ENCODE measurements at regions not wholly inside any gene's neighbourhood (a gene's known extent, or its start where the extent isn't known, plus 50 kb on each side); places are given as distances from the start of the nearest gene placed in this dataset.

GRCh38 chr11:116642481-116642880, 130.3 kb downstream of the BUD13 start:
- DNase-seq (ENCODE audit: low read depth in 2 of 2) = no peak

GRCh38 chr11:116641561-116642045, 131.2 kb downstream of the BUD13 start:
- peak; percentile 11 to 15 for DNase-seq (ENCODE audit: low read depth in 2 of 2)

GRCh38 chr11:116640641-116641402, 132.0 kb downstream of the BUD13 start:
- no peak for DNase-seq (ENCODE audit: low read depth in 2 of 2)

- DNase-seq (ENCODE audit: low read depth in 2 of 2) = no peak
These were observed 134.3 kb downstream of the BUD13 start for GRCh38 chr11:116638463-116638862.

- DNase-seq (ENCODE audit: low read depth in 2 of 2) = no peak
These were observed 135.0 kb downstream of the BUD13 start for GRCh38 chr11:116637766-116638165.

- DNase-seq (ENCODE audit: low read depth in 2 of 2) = no peak
These were observed 136.4 kb downstream of the BUD13 start for GRCh38 chr11:116636341-116636929.

GRCh38 chr11:116631201-116631600, 141.6 kb downstream of the BUD13 start:
- no peak for DNase-seq (ENCODE audit: low read depth in 2 of 2)

GRCh38 chr11:116618461-116618860, 154.3 kb downstream of the BUD13 start:
- DNase-seq (ENCODE audit: low read depth in 2 of 2) = no peak

- no peak for DNase-seq (ENCODE audit: low read depth in 2 of 2)
These were observed 157.4 kb downstream of the BUD13 start for GRCh38 chr11:116615211-116615865.

- no peak for DNase-seq (ENCODE audit: low read depth in 2 of 2)
These were observed 158.2 kb downstream of the BUD13 start for GRCh38 chr11:116614306-116615210.

- no peak for DNase-seq (ENCODE audit: low read depth in 2 of 2)
These were observed 159.4 kb downstream of the BUD13 start for GRCh38 chr11:116613206-116613875.

- DNase-seq (ENCODE audit: low read depth in 2 of 2) = no peak
These were observed 160.7 kb downstream of the BUD13 start for GRCh38 chr11:116611998-116612620.

GRCh38 chr11:116610190-116610589, 162.6 kb downstream of the BUD13 start:
- DNase-seq (ENCODE audit: low read depth in 2 of 2) = no peak

- no peak for DNase-seq (ENCODE audit: low read depth in 2 of 2)
These were observed 165.8 kb downstream of the BUD13 start for GRCh38 chr11:116607027-116607426.

GRCh38 chr11:116605543-116606459, 167.0 kb downstream of the BUD13 start:
- peak; percentile 11 to 25 for DNase-seq (ENCODE audit: low read depth in 2 of 2)

- no peak for DNase-seq (ENCODE audit: low read depth in 2 of 2)
These were observed 169.0 kb downstream of the BUD13 start for GRCh38 chr11:116603728-116604323.

GRCh38 chr11:116602637-116602942, 170.2 kb downstream of the BUD13 start:
- no peak for DNase-seq (ENCODE audit: low read depth in 2 of 2)

GRCh38 chr11:116601814-116602636, 170.8 kb downstream of the BUD13 start:
- DNase-seq (ENCODE audit: low read depth in 2 of 2) = no peak

GRCh38 chr11:116600930-116601329, 171.9 kb downstream of the BUD13 start:
- no peak for DNase-seq (ENCODE audit: low read depth in 2 of 2)

All from stimulated activated CD4-positive, alpha-beta T cell treated with anti-CD3 and anti-CD28 coated beads, Interleukin-4, amount 100 ng/mL, for 48 hours (primary cell).